Tibial nerve (tissue), 4 donors: ENCODE measurements at regions not wholly inside any gene's neighbourhood (a gene's known extent, or its start where the extent isn't known, plus 50 kb on each side); places are given as distances from the start of the nearest gene placed in this dataset.

ENCODE experiments used
- CTCF ChIP-seq, 5 experiments: fragments of 200-600 bp in 3 of 5; fragments of 450-650 bp in 2 of 5; sonication (generic) in 3 of 5; IDR thresholded peaks; one replicate each; pipeline ENCODE4 v1.5.1; 2016 to 2019; ENCODE audit warnings: antibody characterized with exemption in 5 of 5, mild to moderate bottlenecking in 3 of 5, moderate library complexity in 2 of 5
- EP300 ChIP-seq, 2 donors: sonication (generic); formaldehyde crosslinking; IDR thresholded peaks; one replicate each; pipeline ENCODE4 v1.6.1; 2017; ENCODE audit warnings: antibody characterized with exemption in 2 of 2, mild to moderate bottlenecking in 1 of 2
- POLR2A ChIP-seq, 2 donors: fragments of 450-650 bp; IDR thresholded peaks; one replicate each; pipeline ENCODE4 v1.6.1; 2017; ENCODE audit warnings: antibody characterized with exemption in 2 of 2, mild to moderate bottlenecking in 2 of 2, moderate library complexity in 2 of 2

- no peak for TF ChIP-seq CTCF (IDR thresholded peaks at IDR 0.05)
- no peak for TF ChIP-seq POLR2A (IDR thresholded peaks at IDR 0.05)
- no peak for TF ChIP-seq EP300 (IDR thresholded peaks at IDR 0.05)
These were observed 319.8 kb downstream of the RND3 start for GRCh38 chr2:150167711-150168110.
